NCI-H1092 treated with DMSO at 0.1 percent for 48 hours (cell line): ENCODE measurements at regions not wholly inside any gene's neighbourhood (a gene's known extent, or its start where the extent isn't known, plus 50 kb on each side); places are given as distances from the start of the nearest gene placed in this dataset.

Source experiments
- DNase-seq: peaks from one replicate; lab custom pipeline; 2025; lab: John Stamatoyannopoulos, UW

GRCh38 chr15:62472616-62473299 lies 307.7 kb upstream of the C2CD4B start:
- no peak for DNase-seq

- no peak for DNase-seq
These were observed 309.1 kb upstream of the C2CD4B start for GRCh38 chr15:62474021-62474770.

GRCh38 chr15:62474771-62475124 lies 309.7 kb upstream of the C2CD4B start:
- no peak for DNase-seq

- no peak for DNase-seq
These were observed 310.5 kb upstream of the C2CD4B start for GRCh38 chr15:62475591-62475990.

- DNase-seq = no peak
These were observed 311.1 kb upstream of the C2CD4B start for GRCh38 chr15:62476163-62476562.

GRCh38 chr15:62477929-62478328 lies 312.8 kb upstream of the C2CD4B start:
- no peak for DNase-seq

GRCh38 chr15:62482785-62483429 lies 317.8 kb upstream of the C2CD4B start:
- DNase-seq = no peak

GRCh38 chr15:62483814-62484213 lies 318.7 kb upstream of the C2CD4B start:
- DNase-seq = no peak

- DNase-seq = no peak
These were observed 320.2 kb upstream of the C2CD4B start for GRCh38 chr15:62485170-62485720.

GRCh38 chr15:62486041-62486440 lies 321.0 kb upstream of the C2CD4B start:
- DNase-seq = no peak

GRCh38 chr15:62488387-62488786 lies 323.3 kb upstream of the C2CD4B start:
- DNase-seq = no peak

GRCh38 chr15:62491642-62492041 lies 326.6 kb upstream of the C2CD4B start:
- DNase-seq = no peak

- DNase-seq = no peak
These were observed 327.8 kb upstream of the C2CD4B start for GRCh38 chr15:62492900-62493299.

GRCh38 chr15:62494197-62494596 lies 329.1 kb upstream of the C2CD4B start:
- DNase-seq = no peak

GRCh38 chr15:62495670-62496614 lies 330.9 kb upstream of the C2CD4B start:
- no peak for DNase-seq

GRCh38 chr15:62497356-62497755 lies 332.3 kb upstream of the C2CD4B start:
- DNase-seq = no peak

- DNase-seq = no peak
These were observed 333.2 kb upstream of the C2CD4B start for GRCh38 chr15:62498278-62498677.

- DNase-seq = no peak
These were observed 333.6 kb upstream of the C2CD4B start for GRCh38 chr15:62498712-62499111.

- DNase-seq = no peak
These were observed 335.2 kb upstream of the C2CD4B start for GRCh38 chr15:62500325-62500724.

- no peak for DNase-seq
These were observed 337.4 kb upstream of the C2CD4B start for GRCh38 chr15:62502451-62502850.

GRCh38 chr15:62503451-62503850 lies 338.4 kb upstream of the C2CD4B start:
- DNase-seq = no peak

GRCh38 chr15:62505762-62506161 lies 340.7 kb upstream of the C2CD4B start:
- DNase-seq = no peak
